ENCODE measurements at regions not wholly inside any gene's neighbourhood (a gene's known extent, or its start where the extent isn't known, plus 50 kb on each side); places are given as distances from the start of the nearest gene placed in this dataset.

DNA sequence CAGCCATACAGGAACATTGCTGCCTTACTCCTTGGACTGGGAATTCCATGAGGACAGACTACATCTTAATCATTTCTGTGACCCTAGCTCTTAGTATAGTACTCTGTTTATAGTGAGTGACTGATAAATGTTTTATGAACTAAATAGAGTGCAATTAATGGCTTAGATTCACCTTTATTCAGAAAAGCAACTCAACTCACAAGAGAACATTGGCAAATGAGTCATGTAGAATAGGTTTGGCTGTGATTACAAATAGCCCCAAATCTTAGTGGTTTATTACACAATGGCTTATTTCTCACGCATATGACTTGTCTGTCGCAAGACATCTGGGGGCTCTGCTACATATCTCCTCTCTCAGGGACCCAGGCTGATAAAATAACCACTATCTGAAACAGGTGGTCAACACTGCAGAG, 121.6 kb upstream of the KL start:
- WGBS, 2 donors = 81 to 95% methylated on average over 2 of the region's 2 CpGs
- Histone ChIP-seq H3K36me3 (ENCODE audit: low read depth, missing control alignments) (no peaks in the 10 kb centered on the region), H3K27ac (no peak overlapping the region), H3K4me1 (no peaks in the 10 kb centered on the region), H3K9me3 (no peaks in the 10 kb centered on the region), H3K4me3 (no peak overlapping the region), H3K27me3 (no peaks in the 10 kb centered on the region)
- intact Hi-C loops (cut with DNase I; ENCODE audit: low total_unique reads) = no loop called here
- TF ChIP-seq, protein P1, sequence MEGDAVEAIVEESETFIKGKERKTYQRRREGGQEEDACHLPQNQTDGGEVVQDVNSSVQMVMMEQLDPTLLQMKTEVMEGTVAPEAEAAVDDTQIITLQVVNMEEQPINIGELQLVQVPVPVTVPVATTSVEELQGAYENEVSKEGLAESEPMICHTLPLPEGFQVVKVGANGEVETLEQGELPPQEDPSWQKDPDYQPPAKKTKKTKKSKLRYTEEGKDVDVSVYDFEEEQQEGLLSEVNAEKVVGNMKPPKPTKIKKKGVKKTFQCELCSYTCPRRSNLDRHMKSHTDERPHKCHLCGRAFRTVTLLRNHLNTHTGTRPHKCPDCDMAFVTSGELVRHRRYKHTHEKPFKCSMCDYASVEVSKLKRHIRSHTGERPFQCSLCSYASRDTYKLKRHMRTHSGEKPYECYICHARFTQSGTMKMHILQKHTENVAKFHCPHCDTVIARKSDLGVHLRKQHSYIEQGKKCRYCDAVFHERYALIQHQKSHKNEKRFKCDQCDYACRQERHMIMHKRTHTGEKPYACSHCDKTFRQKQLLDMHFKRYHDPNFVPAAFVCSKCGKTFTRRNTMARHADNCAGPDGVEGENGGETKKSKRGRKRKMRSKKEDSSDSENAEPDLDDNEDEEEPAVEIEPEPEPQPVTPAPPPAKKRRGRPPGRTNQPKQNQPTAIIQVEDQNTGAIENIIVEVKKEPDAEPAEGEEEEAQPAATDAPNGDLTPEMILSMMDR (IDR thresholded peaks at IDR 0.05) = no peak
- TF ChIP-seq POLR2A (IDR thresholded peaks at IDR 0.05) = no peak
- no peak for DNase-seq

DNA sequence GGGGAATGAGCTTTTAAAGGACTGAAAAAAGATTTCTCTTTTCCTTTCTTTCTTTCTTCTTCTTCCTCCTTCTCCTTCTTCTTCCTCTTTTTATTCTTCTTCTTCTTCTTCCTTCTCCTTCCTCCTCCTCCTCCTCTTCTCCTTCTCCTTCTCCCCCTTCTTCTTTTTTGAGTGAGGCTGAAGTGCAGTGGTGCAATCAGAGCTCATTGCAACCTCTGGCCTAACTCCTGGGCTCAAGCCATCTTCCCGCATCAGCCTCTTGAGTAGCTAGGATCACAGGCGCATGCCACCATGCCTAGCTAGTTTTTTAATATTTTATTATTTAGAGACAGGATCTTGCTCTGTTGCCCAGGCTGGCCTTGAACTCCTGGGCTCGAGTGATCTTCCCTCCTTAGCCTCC, 120.9 kb upstream of the KL start:
- intact Hi-C loops (cut with DNase I; ENCODE audit: low total_unique reads) = no loop called here
- no peak for DNase-seq
- no peaks in the 10 kb centered on the region for H3K9me3 ChIP-seq
- H3K27ac ChIP-seq = no peak overlapping the region
- H3K4me1 ChIP-seq = no peaks in the 10 kb centered on the region
- no peak for TF ChIP-seq POLR2A (IDR thresholded peaks at IDR 0.05)
- TF ChIP-seq, protein P1 (IDR thresholded peaks at IDR 0.05) = no peak
- H3K36me3 ChIP-seq (ENCODE audit: low read depth, missing control alignments) = no peaks in the 10 kb centered on the region
- 79 to 88% methylated on average over 3 of the region's 3 CpGs for WGBS, 2 donors
- H3K27me3 ChIP-seq = no peaks in the 10 kb centered on the region
- no peak overlapping the region for H3K4me3 ChIP-seq

DNA sequence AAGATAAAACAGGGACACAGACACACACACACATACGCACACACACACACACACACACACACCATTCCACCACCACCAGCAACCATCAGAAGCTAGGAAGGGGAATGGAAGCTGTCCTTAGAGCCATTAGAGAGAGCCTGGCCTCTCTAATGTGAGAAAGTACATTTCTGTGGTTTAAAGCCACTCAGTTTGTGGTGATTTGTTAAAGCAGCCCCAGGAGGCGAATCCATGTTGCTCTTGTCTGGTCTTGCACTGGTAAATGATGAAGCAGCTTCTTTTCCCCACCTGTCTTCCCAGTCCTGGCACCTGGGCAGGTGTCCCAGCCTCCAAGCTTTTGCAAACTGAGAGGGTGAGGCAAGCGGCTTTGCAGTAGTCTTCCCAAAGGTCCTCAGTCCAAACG, 118.9 kb upstream of the KL start:
- TF ChIP-seq POLR2A (IDR thresholded peaks at IDR 0.05) = no peak
- TF ChIP-seq, protein P1 (IDR thresholded peaks at IDR 0.05) = no peak
- Histone ChIP-seq H3K27ac (no peak overlapping the region), H3K36me3 (ENCODE audit: low read depth, missing control alignments) (no peaks in the 10 kb centered on the region), H3K27me3 (no peaks in the 10 kb centered on the region), H3K9me3 (no peaks in the 10 kb centered on the region), H3K4me1 (peaks cover 2% of the 10 kb centered on the region), H3K4me3 (no peak overlapping the region)
- intact Hi-C loops (cut with DNase I; ENCODE audit: low total_unique reads) = no loop called here
- no peak for DNase-seq
- 74 to 93% methylated on average over 4 of the region's 4 CpGs for WGBS, 2 donors

DNA sequence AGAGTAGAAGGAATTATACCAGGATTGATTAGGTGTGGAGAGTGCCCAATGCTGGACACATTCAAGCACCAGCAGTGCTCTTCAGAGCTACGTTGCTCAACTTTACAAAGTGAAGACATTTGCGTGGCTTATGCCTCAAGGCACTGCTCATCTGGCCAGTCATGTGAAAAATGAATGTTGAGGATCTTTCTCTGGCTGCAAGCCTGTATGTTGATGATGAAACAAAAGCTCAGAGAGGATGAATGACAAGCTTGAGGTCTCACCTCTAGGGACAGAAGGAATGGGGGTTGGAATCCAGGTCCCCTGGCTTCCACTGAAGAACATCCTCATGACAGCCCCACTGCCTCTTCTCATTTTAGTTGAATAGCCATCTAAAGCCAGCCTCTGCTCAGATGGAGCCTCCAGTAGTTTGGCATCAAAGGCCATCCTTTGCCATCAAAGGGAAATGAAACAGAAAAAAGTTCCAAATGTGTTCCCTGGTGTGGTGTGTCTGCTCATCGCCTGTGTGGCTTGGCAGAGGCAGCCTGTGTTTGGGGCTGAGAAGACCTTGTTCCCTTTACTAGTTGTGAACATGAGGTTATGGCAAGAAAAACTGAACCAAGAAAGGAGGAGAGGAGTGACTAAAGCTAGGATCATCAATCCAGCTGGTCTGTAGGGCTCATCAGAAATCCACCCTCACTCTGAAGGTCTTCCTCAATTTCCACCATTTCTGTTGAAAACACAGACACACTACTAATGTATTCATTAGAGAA, 114.0 kb upstream of the KL start:
- 76 to 77% methylated on average over 3 of the region's 3 CpGs for WGBS, 2 donors
- intact Hi-C loops (cut with DNase I; ENCODE audit: low total_unique reads) = no loop called here
- Histone ChIP-seq H3K4me1 (peaks cover 11% of the 10 kb centered on the region), H3K27me3 (no peaks in the 10 kb centered on the region), H3K4me3 (no peak overlapping the region), H3K36me3 (ENCODE audit: low read depth, missing control alignments) (no peaks in the 10 kb centered on the region), H3K9me3 (no peaks in the 10 kb centered on the region), H3K27ac (peak overlapping the region; percentile 20 to 77)
- peak; percentile 21 for DNase-seq
- no peak for TF ChIP-seq POLR2A (IDR thresholded peaks at IDR 0.05)
- TF ChIP-seq, protein P1 (IDR thresholded peaks at IDR 0.05) = no peak

DNA sequence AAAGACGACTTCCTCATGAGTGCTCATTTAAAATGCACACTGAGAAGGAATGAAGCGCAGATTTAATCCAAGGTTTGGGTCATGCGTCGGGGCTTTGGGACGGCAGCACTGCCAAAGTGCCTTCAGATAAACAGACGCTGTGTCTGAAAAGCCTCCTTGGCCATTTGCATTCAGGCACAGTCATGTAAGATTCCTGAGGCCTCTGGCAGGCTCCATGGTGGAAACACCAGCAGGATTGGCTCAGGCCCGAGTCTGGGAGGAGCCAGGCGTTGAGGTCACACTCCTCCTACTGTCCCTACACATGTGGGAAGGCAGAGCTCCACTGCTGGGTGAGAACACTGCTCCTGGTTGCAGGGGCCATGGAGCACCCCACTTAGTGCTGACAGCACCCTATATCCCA, 113.3 kb upstream of the KL start:
- intact Hi-C loops (cut with DNase I; ENCODE audit: low total_unique reads) = no loop called here
- peak; percentile 80 for DNase-seq

More for the DNA sequence above, 113.3 kb upstream of the KL start:
- Histone ChIP-seq H3K4me3 (no peak overlapping the region), H3K4me1 (peaks cover 11% of the 10 kb centered on the region), H3K9me3 (no peaks in the 10 kb centered on the region), H3K36me3 (ENCODE audit: low read depth, missing control alignments) (no peaks in the 10 kb centered on the region), H3K27me3 (no peaks in the 10 kb centered on the region), H3K27ac (peak overlapping the region; percentile 20 to 77)
- WGBS, 2 donors = 47 to 55% methylated on average over 6 to 8 of the region's 8 CpGs
- TF ChIP-seq POLR2A (IDR thresholded peaks at IDR 0.05) = no peak
- TF ChIP-seq, protein P1 (IDR thresholded peaks at IDR 0.05) = no peak

All from testis (tissue), 2 donors.